ENCODE measurements at regions not wholly inside any gene's neighbourhood (a gene's known extent, or its start where the extent isn't known, plus 50 kb on each side); places are given as distances from the start of the nearest gene placed in this dataset.
"Not testable (repeated sequence)": the region's sequence is repeated elsewhere in the genome, so short reads cannot be mapped to it uniquely, and the experiment has no call there.

- no peak overlapping the region for H3K4me3 ChIP-seq
- no peak for TF ChIP-seq CTCF (IDR thresholded peaks at IDR 0.05)
- TF ChIP-seq POLR2A (IDR thresholded peaks at IDR 0.05), result no peak
- no peak for TF ChIP-seq POLR2AphosphoS5 (IDR thresholded peaks at IDR 0.05)
- intact Hi-C loops (cut with DNase I; ENCODE audit: low total_unique reads), result no loop called here
Measured at GRCh38 chr5:79924936-79925893, 65.8 kb downstream of the MTX3 start.

GRCh38 chr5:79923431-79923830 is 67.6 kb downstream of the MTX3 start:
- TF ChIP-seq POLR2AphosphoS5 (IDR thresholded peaks at IDR 0.05) (no peak), POLR2A (IDR thresholded peaks at IDR 0.05) (no peak)
- no peak for DNase-seq (ENCODE audit: low spot score in 2 of 2)
- no peaks in the 10 kb centered on the region for H3K27me3 ChIP-seq

More at GRCh38 chr5:79924936-79925893, 65.8 kb downstream of the MTX3 start:
- Histone ChIP-seq H3K9me3 (no peaks in the 10 kb centered on the region), H3K27ac (no peak overlapping the region), H3K27me3 (no peaks in the 10 kb centered on the region), H3K4me1 (no peaks in the 10 kb centered on the region), H3K36me3 (no peaks in the 10 kb centered on the region)
- DNase-seq (ENCODE audit: low spot score in 2 of 2), result no peak

GRCh38 chr5:79922626-79923025 is 68.4 kb downstream of the MTX3 start:
- H3K9me3 ChIP-seq, result peaks cover 0 to 7% of the 10 kb centered on the region in 2 donors
- no peak overlapping the region for H3K4me3 ChIP-seq
- H3K4me1 ChIP-seq, result no peaks in the 10 kb centered on the region
- no peak for TF ChIP-seq POLR2AphosphoS5 (IDR thresholded peaks at IDR 0.05)
- TF ChIP-seq POLR2A (IDR thresholded peaks at IDR 0.05), result no peak
- TF ChIP-seq CTCF (IDR thresholded peaks at IDR 0.05), result no peak
- H3K27ac ChIP-seq, result no peak overlapping the region
- DNase-seq (ENCODE audit: low spot score in 2 of 2), result no peak
- H3K36me3 ChIP-seq, result no peaks in the 10 kb centered on the region
- H3K27me3 ChIP-seq, result no peaks in the 10 kb centered on the region
- intact Hi-C loops (cut with DNase I; ENCODE audit: low total_unique reads), result no loop called here

More at GRCh38 chr5:79923431-79923830, 67.6 kb downstream of the MTX3 start:
- no peak overlapping the region for H3K4me3 ChIP-seq
- no peak overlapping the region for H3K27ac ChIP-seq
- H3K36me3 ChIP-seq, result no peaks in the 10 kb centered on the region
- peaks cover 0 to 7% of the 10 kb centered on the region in 2 donors for H3K9me3 ChIP-seq
- no peaks in the 10 kb centered on the region for H3K4me1 ChIP-seq
- intact Hi-C loops (cut with DNase I; ENCODE audit: low total_unique reads), result no loop called here

- intact Hi-C loops (cut with DNase I; ENCODE audit: low total_unique reads); H3K9me3 ChIP-seq; H3K27me3 ChIP-seq; H3K36me3 ChIP-seq; DNase-seq (ENCODE audit: low spot score in 2 of 2); H3K4me3 ChIP-seq; H3K4me1 ChIP-seq; H3K27ac ChIP-seq: not testable (repeated sequence)
Measured at GRCh38 chr5:79907452-79907851, 83.6 kb downstream of the MTX3 start.

DNA sequence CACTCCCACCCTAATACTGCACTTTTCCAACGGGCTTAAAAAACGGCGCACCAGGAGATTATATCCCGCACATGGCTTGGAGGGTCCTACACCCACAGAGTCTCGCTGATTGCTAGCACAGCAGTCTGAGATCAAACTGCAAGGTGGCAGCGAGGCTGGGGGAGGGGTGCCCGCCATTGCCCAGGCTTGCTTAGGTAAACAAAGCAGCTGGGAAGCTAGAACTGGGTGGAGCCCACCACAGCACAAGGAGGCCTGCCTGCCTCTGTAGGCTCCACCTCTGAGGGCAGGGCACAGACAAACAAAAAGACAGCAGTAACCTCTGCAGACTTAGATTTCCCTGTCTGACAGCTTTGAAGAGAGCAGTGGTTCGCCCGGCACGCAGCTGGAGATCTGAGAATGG is 88.5 kb downstream of the MTX3 start:
- H3K27ac ChIP-seq; H3K27me3 ChIP-seq; H3K9me3 ChIP-seq; H3K36me3 ChIP-seq; H3K4me1 ChIP-seq; DNase-seq (ENCODE audit: low spot score in 2 of 2); H3K4me3 ChIP-seq; intact Hi-C loops (cut with DNase I; ENCODE audit: low total_unique reads): not testable (repeated sequence)

DNA sequence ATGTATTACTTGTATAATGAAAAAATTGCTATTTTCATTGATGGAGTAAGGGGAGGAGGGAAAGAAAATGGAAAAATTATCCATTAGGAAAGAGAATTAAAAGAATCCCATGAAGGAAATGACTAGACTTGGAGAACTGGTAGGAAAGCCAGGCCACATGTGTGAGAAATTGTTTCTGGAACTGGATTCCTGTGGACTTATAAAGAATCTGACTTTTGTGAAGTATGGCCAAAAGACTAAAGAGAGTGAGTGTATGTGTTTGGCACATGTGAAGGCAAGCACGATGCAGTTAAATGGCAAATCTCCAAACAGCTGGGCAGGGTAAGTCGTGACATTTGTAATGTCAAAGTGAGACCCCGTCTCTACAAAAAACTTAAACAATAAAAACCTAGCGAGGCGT is 89.4 kb downstream of the MTX3 start:
- no peaks in the 10 kb centered on the region for H3K9me3 ChIP-seq

More for the DNA sequence above, 89.4 kb downstream of the MTX3 start:
- Histone ChIP-seq H3K36me3 (no peaks in the 10 kb centered on the region), H3K4me3 (no peak overlapping the region), H3K27me3 (no peaks in the 10 kb centered on the region), H3K27ac (no peak overlapping the region), H3K4me1 (no peaks in the 10 kb centered on the region)
- intact Hi-C loops (cut with DNase I; ENCODE audit: low total_unique reads), result no loop called here
- DNase-seq (ENCODE audit: low spot score in 2 of 2), result no peak
- TF ChIP-seq POLR2AphosphoS5 (IDR thresholded peaks at IDR 0.05) (no peak), CTCF (IDR thresholded peaks at IDR 0.05) (no peak), POLR2A (IDR thresholded peaks at IDR 0.05) (no peak)

Measured in breast epithelium (tissue), 4 donors.